Frontal cortex (tissue), 3 donors: ENCODE measurements at regions not wholly inside any gene's neighbourhood (a gene's known extent, or its start where the extent isn't known, plus 50 kb on each side); places are given as distances from the start of the nearest gene placed in this dataset.
"Not testable (repeated sequence)": the region's sequence is repeated elsewhere in the genome, so short reads cannot be mapped to it uniquely, and the experiment has no call there.

Experiments
- DNase-seq, 2 donors: peaks; one replicate each; pipeline ENCODE4 v3.0.0; 2012; ENCODE audit warnings: low spot score in 2 of 2
- FAIRE-seq: peaks from 2 replicates; lab custom pipeline; 2012; peaks lifted over from hg19 to GRCh38; lab: Jason Lieb, UNC
- donor health status: control.
- donor health status: control.
- donor health status: control.

GRCh38 chr21:33121715-33122475 lies 52.0 kb downstream of the OLIG1 start:
- DNase-seq = no peak
- FAIRE-seq = no peak

- FAIRE-seq (no peak), DNase-seq (no peak)
Observed at GRCh38 chr21:33122507-33122906, 52.6 kb downstream of the OLIG1 start.

GRCh38 chr21:33123374-33124123 lies 53.6 kb downstream of the OLIG1 start:
- no peak for FAIRE-seq
- no peak for DNase-seq

DNA sequence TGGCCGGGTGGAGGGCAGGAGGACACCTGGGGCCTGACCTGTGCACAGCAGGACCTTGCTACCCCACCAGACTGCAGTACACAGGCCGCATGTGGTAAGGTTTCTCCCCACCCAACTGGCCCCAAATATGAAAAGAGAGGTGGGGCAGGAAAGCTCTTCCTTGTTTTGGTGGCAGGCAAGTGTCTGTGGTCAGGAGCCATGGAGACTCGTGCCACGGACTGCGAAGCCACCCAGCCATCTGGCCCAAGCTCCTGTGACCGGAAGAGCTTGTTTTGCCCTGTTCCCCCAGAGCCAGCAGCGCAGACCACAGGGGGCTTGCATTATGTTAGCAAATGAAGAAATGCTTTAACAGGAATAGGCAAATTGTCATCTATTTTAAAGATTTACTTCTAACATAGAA lies 54.9 kb downstream of the OLIG1 start:
- DNase-seq (no peak), FAIRE-seq (no peak)

DNA sequence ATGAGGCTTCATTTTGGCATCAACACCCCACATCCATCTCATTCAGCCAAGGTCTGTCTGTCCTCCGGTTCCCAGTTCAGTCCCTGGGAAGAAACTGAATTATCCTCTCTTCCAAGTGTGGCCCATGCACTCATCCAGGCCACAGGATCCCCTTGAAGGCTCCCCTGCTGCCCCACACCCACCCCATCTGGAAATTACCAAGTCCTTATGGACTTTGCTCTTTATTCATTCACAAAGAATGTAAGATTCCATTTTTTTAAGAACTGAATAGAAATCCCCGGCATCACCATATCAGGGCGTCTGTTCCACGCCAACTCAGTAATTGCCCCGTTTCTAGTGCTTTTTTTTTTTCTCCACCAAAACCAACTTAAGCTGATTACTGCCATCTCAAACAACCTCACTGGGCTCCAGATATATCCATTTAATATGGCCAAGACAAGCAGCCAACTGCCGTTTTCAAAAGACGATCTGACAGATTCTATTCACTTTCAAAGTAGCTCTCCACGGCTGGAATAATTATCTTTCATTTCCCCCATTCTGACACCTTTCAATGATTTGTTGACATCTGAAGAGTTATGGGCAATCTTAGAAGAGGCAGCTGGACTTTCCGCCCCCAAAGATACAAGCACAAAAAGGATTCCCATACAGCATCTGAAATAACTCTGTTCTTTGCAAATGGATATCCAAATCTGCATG lies 55.9 kb downstream of the OLIG1 start:
- DNase-seq (no peak), FAIRE-seq (no peak)

GRCh38 chr21:33126569-33126968 lies 56.6 kb downstream of the OLIG1 start:
- DNase-seq = no peak
- no peak for FAIRE-seq

DNA sequence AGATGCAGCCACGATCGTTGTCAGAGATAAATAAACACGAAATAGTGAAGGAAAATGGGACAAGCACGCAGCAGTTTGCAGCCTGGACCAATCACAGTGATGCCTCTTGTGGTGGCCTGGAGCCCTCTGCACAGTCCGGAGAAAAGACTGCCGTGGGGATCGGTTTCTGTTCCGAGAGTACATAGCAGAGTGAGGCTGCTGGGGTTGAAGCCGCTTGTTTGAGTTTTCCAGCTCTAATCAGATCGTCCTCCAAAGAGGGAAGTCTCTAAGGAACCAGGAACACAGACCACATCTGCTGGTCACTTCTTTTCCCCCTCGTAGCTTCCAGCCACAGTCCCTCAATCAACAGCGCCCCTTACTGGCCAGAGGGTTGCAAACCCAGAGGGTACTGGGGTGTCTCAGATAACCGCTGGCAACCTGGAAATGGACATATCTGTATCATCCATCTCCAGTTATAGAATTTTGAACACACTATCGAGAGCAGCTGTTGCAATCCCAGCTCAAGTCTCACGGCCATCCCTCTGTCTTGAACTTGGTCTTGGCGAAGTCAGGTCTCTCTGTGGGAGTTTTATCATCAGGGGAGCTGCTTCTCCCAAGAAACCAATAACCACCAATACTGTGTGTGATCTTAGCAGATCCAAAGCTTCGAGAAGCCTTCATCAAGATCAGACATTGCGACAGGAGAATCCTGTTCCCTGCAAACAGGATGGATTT lies 57.4 kb downstream of the OLIG1 start:
- FAIRE-seq (peak; percentile 43), DNase-seq (peak in 1 of 2 donors; percentile 51)

DNA sequence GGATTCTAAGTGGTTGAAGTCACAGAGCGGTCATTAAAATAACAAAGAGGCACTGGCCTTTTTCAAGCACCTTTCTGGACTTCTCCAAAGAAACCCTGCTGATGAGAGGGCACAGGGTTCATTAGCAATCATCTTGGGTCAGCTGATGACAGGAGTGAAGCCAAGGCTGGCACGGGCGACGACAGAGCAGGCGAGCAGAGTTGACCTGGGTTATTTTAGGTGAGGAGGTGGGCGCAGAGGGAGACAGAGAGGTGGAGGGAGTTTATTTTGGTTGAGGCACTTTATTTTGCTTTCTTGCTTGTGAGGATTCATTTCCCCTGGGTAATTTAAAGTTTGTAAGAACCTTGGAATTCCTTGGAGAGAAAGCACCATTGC lies 57.9 kb downstream of the OLIG1 start:
- DNase-seq (no peak), FAIRE-seq (no peak)

DNA sequence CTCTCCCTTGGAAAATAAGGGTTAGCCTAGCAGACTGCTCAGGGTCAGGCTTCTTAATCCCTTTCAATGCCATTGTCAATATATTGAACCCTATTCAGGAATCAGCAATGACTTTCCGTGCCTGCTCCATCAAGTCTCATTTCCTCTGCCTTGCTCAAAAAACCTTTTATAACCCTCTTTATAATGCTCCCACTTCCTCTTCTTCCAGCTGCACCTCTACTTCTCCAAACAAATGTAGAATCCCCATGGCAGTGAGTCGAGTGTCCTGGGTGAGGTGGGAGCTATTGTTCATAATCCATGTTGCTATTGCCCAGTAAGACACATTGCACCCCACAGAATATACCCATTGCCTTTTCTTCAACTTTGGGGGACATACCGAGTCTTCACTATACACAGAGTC lies 58.6 kb downstream of the OLIG1 start:
- FAIRE-seq (no peak), DNase-seq (no peak)

DNA sequence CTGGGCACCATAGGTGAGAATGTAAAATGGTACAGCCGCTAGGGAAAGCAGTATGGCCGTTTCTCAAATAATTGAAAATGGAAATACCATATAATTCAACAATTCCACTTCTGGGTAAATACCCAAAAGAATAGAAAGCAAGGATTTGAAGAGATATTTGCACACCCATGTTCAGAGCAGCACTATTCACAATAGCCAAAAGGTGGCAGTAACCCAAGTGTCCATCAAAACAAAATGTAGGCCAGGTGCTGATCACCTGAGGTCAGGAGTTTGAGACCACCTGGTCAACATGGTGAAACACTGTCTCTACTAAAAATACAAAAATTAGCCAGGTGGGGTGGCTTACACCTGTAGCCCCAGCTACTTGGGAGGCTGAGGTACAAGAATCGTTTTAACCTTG lies 62.1 kb downstream of the OLIG1 start:
- FAIRE-seq (no peak), DNase-seq (no peak)

GRCh38 chr21:33133892-33134291 lies 64.0 kb downstream of the OLIG1 start:
- FAIRE-seq (no peak), DNase-seq (no peak)

DNA sequence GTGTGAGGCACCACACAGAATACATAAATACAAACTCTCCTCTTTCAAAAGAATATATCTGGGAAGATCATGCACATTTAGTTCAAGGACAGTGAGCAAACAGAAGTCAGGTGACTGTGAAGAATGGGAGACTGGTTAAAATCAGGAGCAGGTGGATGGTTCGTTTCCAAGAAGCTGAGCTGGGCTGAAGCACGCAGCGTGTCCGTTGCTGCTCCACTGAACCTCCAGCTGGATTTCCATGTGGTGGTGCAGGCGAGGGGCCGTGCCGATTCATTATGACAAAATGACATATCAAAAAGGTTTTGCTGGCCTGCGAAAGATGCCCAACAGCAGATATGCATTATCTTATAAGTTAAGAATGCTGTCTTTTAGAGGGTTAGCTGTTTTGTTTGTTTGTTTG lies 66.0 kb downstream of the OLIG1 start:
- DNase-seq (no peak), FAIRE-seq (no peak)

DNA sequence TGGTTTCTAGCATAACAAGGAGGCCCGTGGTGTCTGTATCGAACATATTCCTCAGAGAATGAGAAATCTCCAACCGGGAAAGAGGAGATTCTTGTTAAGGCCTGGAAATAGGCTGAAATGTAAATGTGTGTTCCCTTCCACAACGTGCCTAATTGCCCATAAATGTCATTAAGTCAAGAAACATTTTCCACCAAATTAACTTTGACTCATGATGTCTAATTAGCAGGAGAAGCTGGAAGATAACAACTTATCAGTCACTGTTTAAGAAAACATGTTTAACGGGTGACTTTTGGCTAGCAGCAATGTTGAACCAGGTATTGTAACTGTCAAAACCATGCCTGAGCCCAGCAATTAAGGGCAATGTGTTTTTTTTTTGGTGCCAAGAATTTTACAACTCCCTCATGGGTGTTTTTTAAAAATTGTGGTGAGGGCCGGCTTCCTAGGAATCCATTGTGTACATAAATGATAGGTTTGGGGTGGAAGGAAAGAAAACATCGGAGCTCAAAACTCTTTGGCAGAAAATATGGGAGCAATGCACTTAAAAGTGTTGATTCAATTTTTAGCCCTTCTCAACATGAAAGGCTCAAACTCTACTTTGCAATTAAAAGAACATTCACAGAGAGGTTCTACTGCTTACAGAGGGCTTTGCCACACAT lies 67.0 kb downstream of the OLIG1 start:
- FAIRE-seq (no peak), DNase-seq (no peak)

GRCh38 chr21:33139084-33139483 lies 69.1 kb downstream of the OLIG1 start:
- FAIRE-seq (no peak), DNase-seq (no peak)

- DNase-seq = no peak
- FAIRE-seq = no peak
Observed at GRCh38 chr21:33140288-33140687, 70.3 kb downstream of the OLIG1 start.

DNA sequence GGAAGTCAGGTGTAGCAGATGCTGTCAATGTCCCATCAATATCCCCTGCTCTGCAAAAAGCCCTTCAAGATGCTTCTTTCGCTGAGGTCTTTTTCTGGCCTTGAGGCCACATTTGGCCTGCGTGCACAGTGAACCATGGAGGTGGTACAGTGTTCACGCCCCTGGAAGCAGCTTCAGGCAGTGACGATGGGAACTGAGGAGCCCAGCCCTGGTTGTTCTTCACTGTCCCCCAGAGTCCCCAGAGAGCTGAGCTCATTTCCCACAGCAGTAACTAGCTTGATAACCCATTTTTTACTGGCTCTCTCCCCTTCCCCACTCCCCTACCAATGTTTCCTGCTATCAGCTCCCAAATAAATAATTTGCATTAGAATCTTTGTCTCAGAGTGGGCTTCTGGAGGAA lies 76.5 kb downstream of the OLIG1 start:
- no peak for FAIRE-seq

GRCh38 chr21:33149181-33149580 lies 79.2 kb downstream of the OLIG1 start:
- FAIRE-seq (no peak), DNase-seq (no peak)

More for the DNA sequence above, 76.5 kb downstream of the OLIG1 start:
- no peak for DNase-seq

- not testable (repeated sequence) for DNase-seq, FAIRE-seq
Observed at GRCh38 chr21:33150968-33151367, 78.8 kb upstream of the IFNAR2 start.

- FAIRE-seq (no peak), DNase-seq (no peak)
Observed at GRCh38 chr21:33151941-33152731, 77.6 kb upstream of the IFNAR2 start.
